Pancreas (tissue), 10 donors: ENCODE measurements at regions not wholly inside any gene's neighbourhood (a gene's known extent, or its start where the extent isn't known, plus 50 kb on each side); places are given as distances from the start of the nearest gene placed in this dataset.

Source experiments
- ATAC-seq, 4 donors: fragments of 200-7000 bp; cut with Tn5 transposase; one replicate each; pipeline versions ENCODE4 v1.8.0 to v1.9.1; 2020; ENCODE audit warnings: mild to moderate bottlenecking in 4 of 4, moderate library complexity in 4 of 4
- DNase-seq, 6 donors: peaks; one replicate each; pipeline ENCODE4 v3.0.0-alpha.2; 2020
- FAIRE-seq: peaks from 2 replicates; lab custom pipeline; 2012; peaks lifted over from hg19 to GRCh38; lab: Jason Lieb, UNC
- H3K27ac ChIP-seq, 4 donors: fragments of 200-600 bp; sonication (generic); 1 replicate in 3 of 4; 2 replicates in 1 of 4; pipeline versions ENCODE4 v1.5.0 to v1.8.0; 2020
- H3K27me3 ChIP-seq, 4 donors: fragments of 200-600 bp; one replicate each; pipeline ENCODE4 v1.8.0; 2021
- H3K36me3 ChIP-seq, 3 donors: fragments of 200-600 bp; sonication (generic) in 1 of 3; one replicate each; pipeline versions ENCODE4 v1.5.0 to v1.8.0; 2020 to 2021
- H3K4me1 ChIP-seq, 3 donors: fragments of 200-600 bp; one replicate each; pipeline ENCODE4 v1.8.0; 2021
- H3K4me3 ChIP-seq, 4 donors: fragments of 200-600 bp; sonication (generic) in 2 of 4; one replicate each; pipeline versions ENCODE4 v1.5.0 to v1.8.0; 2020 to 2021
- H3K9me3 ChIP-seq, 4 donors: fragments of 200-600 bp; one replicate each; pipeline ENCODE4 v1.8.0; 2021
- WGBS, 2 donors: extraction: QIAGEN DNeasy Blood & Tissue Kit; methylation state at CpG; one replicate each; pipeline ENCODE4 v1.1.7; 2013; 5-methylcytosine and 5-hydroxymethylcytosine counted together
- intact Hi-C, 3 donors: fragments of 100-400 bp; cut with DNase I; formaldehyde crosslinking; loops; one replicate each; pipeline versions ENCODE4 v1.11.1 to v1.14.2; 2022
- TF ChIP-seq, protein P1 (sequence below), 4 donors: fragments of 200-600 bp; sonication (generic) in 3 of 4; IDR thresholded peaks; one replicate each; pipeline versions ENCODE4 v1.5.0 to v1.8.0; 2021; ENCODE audit warnings: antibody characterized with exemption in 4 of 4
- donor health status: healthy with polysubstance abuse.
- donor health status: DM: no; HTN: no; CAD: no; lungs with moderate emphysema.
- donor health status: DM: no; HTN: no; CAD: no.
- donor health status: control.
- donor health status: control.
- donor health status: Bipolar disorder and iron deficiency.
- donor health status: DM: yes; HTN: yes; CAD: no.
- donor health status: DM: no; HTN: no; CAD: no.
- donor health status: DM: no; HTN: no; CAD: no.
- donor health status: DM: yes; HTN: yes; CAD: no.

DNA sequence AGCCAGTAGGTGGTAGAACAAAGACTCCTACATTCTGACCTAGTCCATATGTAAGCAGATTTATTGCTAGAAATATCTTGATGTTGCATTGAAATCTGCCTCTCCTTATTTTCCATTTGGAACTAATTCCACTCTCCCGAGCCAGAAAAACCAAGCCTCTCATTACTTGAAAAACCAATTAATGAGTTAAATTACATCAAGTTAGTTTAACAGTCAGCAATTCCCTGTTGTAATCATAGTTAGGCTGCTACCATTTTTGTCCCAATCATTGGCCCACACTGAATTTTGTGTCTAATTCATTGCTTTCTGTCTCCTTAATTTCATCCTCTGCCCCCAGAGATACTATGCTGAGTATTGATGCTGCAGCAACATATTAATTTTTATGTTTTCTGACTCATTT is 168.3 kb upstream of the TNP1 start:
- TF ChIP-seq, protein P1, sequence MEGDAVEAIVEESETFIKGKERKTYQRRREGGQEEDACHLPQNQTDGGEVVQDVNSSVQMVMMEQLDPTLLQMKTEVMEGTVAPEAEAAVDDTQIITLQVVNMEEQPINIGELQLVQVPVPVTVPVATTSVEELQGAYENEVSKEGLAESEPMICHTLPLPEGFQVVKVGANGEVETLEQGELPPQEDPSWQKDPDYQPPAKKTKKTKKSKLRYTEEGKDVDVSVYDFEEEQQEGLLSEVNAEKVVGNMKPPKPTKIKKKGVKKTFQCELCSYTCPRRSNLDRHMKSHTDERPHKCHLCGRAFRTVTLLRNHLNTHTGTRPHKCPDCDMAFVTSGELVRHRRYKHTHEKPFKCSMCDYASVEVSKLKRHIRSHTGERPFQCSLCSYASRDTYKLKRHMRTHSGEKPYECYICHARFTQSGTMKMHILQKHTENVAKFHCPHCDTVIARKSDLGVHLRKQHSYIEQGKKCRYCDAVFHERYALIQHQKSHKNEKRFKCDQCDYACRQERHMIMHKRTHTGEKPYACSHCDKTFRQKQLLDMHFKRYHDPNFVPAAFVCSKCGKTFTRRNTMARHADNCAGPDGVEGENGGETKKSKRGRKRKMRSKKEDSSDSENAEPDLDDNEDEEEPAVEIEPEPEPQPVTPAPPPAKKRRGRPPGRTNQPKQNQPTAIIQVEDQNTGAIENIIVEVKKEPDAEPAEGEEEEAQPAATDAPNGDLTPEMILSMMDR (IDR thresholded peaks at IDR 0.05), result no peak
- H3K27ac ChIP-seq, result no peak overlapping the region
- no peaks in the 10 kb centered on the region for H3K9me3 ChIP-seq
- H3K27me3 ChIP-seq, result no peaks in the 10 kb centered on the region
- DNase-seq (no peak), ATAC-seq (no peak), FAIRE-seq (no peak)
- H3K4me1 ChIP-seq, result no peaks in the 10 kb centered on the region
- intact Hi-C loops, result no loop called here
- WGBS, 2 donors, result 75 to 76% methylated on average over 1 of the region's 1 CpG
- no peaks in the 10 kb centered on the region for H3K36me3 ChIP-seq
- H3K4me3 ChIP-seq, result no peak overlapping the region

GRCh38 chr2:217027414-217027813 is 167.6 kb upstream of the TNP1 start:
- Histone ChIP-seq H3K4me1 (no peaks in the 10 kb centered on the region), H3K27me3 (no peaks in the 10 kb centered on the region), H3K27ac (no peak overlapping the region), H3K9me3 (no peaks in the 10 kb centered on the region), H3K4me3 (no peak overlapping the region), H3K36me3 (no peaks in the 10 kb centered on the region)
- intact Hi-C loops, result no loop called here
- no peak for DNase-seq
- TF ChIP-seq, protein P1 (IDR thresholded peaks at IDR 0.05), result no peak
- WGBS, 2 donors, result 32 to 37% methylated on average over 1 of the region's 1 CpG
- FAIRE-seq, result no peak
- no peak for ATAC-seq

DNA sequence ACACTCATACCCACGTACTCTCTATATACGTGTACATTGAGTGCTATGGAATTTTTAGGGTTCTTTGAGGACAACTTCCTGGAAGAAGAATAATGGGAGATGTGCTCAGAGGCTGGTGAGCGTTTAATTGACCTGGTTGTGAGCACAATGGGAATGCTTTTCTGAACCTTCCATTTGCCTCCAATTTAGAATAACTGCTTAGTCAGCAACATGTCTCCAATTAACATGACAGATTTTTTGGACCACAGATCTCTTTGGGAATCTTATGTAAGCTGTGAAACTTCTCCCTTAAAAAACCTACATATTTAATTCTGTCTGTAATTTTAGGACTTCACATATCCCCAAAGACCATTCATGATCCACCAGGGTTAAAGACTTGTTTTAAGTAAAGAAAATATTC is 166.7 kb upstream of the TNP1 start:
- WGBS, 2 donors, result 73 to 77% methylated on average over 3 of the region's 3 CpGs
- FAIRE-seq, result no peak
- no peak overlapping the region for H3K4me3 ChIP-seq
- H3K27me3 ChIP-seq, result no peaks in the 10 kb centered on the region
- DNase-seq, result no peak
- intact Hi-C loops, result no loop called here
- ATAC-seq, result no peak
- no peaks in the 10 kb centered on the region for H3K36me3 ChIP-seq
- H3K9me3 ChIP-seq, result no peaks in the 10 kb centered on the region
- H3K27ac ChIP-seq, result no peak overlapping the region
- H3K4me1 ChIP-seq, result no peaks in the 10 kb centered on the region
- TF ChIP-seq, protein P1 (IDR thresholded peaks at IDR 0.05), result no peak

DNA sequence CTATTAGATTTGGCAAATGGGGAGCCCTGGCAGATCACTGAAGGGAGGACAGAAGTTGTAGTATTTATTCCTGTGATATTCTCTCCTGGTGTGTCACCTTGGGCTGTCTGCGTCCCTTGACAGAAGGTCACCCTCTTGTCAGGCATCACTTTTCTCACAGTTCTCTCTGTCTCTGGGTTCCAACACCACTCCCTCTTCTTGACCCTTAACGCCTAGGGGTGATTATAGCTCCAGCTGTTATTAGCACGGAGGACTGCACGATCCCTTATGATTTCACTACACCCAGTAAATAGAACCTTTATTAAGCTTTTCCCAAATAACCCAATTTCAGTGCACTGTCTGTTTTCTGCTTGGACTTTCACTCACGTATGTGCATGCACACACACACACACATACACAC is 166.3 kb upstream of the TNP1 start:
- no peak overlapping the region for H3K27ac ChIP-seq
- H3K36me3 ChIP-seq, result no peaks in the 10 kb centered on the region
- no peaks in the 10 kb centered on the region for H3K27me3 ChIP-seq
- H3K4me1 ChIP-seq, result no peaks in the 10 kb centered on the region
- WGBS, 2 donors, result 74 to 75% methylated on average over 5 of the region's 5 CpGs
- no peak for FAIRE-seq
- intact Hi-C loops, result no loop called here
- TF ChIP-seq, protein P1 (IDR thresholded peaks at IDR 0.05), result no peak
- no peak for ATAC-seq
- DNase-seq, result no peak
- no peak overlapping the region for H3K4me3 ChIP-seq
- H3K9me3 ChIP-seq, result no peaks in the 10 kb centered on the region

DNA sequence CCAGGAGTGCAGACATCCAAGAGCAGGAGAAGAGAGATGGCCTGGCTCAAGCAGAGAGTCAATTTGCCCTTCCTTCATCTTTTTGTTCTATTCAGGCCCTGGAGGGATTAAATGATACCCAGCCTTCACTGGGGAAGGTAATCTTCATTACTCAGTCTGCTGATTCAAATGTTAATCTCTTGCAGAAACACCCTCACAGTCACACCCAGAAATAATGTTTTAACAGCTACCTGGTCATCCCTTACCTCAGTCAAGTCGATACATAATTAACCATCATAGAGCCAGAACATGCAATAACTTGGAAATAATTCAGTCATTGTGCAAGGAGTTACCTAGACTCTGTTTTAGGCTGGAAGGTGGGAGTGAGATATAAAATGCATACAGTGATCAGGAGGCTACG is 163.7 kb upstream of the TNP1 start:
- TF ChIP-seq, protein P1 (IDR thresholded peaks at IDR 0.05), result no peak
- intact Hi-C loops, result no loop called here
- ATAC-seq (no peak), FAIRE-seq (no peak), DNase-seq (no peak)
- Histone ChIP-seq H3K4me1 (no peaks in the 10 kb centered on the region), H3K9me3 (peaks cover 0 to 4% (median 0%) of the 10 kb centered on the region in 4 donors), H3K27me3 (no peaks in the 10 kb centered on the region), H3K27ac (no peak overlapping the region), H3K36me3 (no peaks in the 10 kb centered on the region), H3K4me3 (no peak overlapping the region)
- 35 to 45% methylated on average over 2 of the region's 2 CpGs for WGBS, 2 donors
